ENCODE measurements at regions not wholly inside any gene's neighbourhood (a gene's known extent, or its start where the extent isn't known, plus 50 kb on each side); places are given as distances from the start of the nearest gene placed in this dataset.

DNA sequence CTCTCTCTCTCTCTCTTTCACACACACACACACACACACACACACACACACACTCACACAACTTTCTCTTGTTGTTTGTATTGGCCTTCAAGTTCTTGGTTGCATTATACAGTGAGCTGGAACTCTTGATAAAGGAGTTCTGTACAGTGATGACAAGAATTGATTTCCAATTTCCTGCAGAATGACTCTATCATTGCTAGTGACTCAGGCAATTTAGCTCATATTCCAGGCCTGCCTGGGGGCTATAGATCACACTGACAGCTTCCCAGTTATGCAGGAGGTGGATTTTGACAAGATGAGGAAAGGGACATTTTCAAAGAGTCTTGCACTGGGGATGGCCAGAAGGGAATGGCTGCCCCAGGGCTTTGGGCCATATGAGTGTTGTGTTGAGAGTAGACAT lies 508.8 kb downstream of the TYW1 start:
- Histone ChIP-seq H3K27me3 (ENCODE audit: insufficient read depth) (no peaks in the 10 kb centered on the region), H4K20me1 (replicated peaks; ENCODE audit: insufficient read depth) (no peaks in the 10 kb centered on the region), H2AFZ (no peak overlapping the region), H3K27ac (ENCODE audit: low read depth) (no peak overlapping the region), H3K79me2 (replicated peaks; ENCODE audit: insufficient read depth) (no peaks in the 10 kb centered on the region), H3K36me3 (ENCODE audit: insufficient read depth) (peaks cover 5% of the 10 kb centered on the region; the same call in 1 of the 2 replicates), H3K4me2 (no peak overlapping the region), H3F3A (replicated peaks; ENCODE audit: low read depth) (no peaks in the 10 kb centered on the region), H3K4me3 (no peak overlapping the region), H3K9me2 (ENCODE audit: insufficient read depth) (0 out of 2 replicates have a peak, but pooled peaks cover 3% of the 10 kb centered on the region), H3K4me1 (ENCODE audit: insufficient read depth) (no peaks in the 10 kb centered on the region)
- H3K9me3 Mint-ChIP-seq = peaks cover 97% of the 10 kb centered on the region
- DNase-seq (ENCODE audit: low spot score) (no peak), ATAC-seq (no peak)
- peaks cover 41% of the 10 kb centered on the region for H3K36me3 Mint-ChIP-seq (ENCODE audit: low read depth)
- H3K4me3 Mint-ChIP-seq = no peak overlapping the region
- H3K27ac Mint-ChIP-seq = no peak overlapping the region
- peaks cover 4% of the 10 kb centered on the region for H3K27me3 Mint-ChIP-seq (ENCODE audit: insufficient read depth, low read depth, poor library complexity)
- TF ChIP-seq, protein P1, sequence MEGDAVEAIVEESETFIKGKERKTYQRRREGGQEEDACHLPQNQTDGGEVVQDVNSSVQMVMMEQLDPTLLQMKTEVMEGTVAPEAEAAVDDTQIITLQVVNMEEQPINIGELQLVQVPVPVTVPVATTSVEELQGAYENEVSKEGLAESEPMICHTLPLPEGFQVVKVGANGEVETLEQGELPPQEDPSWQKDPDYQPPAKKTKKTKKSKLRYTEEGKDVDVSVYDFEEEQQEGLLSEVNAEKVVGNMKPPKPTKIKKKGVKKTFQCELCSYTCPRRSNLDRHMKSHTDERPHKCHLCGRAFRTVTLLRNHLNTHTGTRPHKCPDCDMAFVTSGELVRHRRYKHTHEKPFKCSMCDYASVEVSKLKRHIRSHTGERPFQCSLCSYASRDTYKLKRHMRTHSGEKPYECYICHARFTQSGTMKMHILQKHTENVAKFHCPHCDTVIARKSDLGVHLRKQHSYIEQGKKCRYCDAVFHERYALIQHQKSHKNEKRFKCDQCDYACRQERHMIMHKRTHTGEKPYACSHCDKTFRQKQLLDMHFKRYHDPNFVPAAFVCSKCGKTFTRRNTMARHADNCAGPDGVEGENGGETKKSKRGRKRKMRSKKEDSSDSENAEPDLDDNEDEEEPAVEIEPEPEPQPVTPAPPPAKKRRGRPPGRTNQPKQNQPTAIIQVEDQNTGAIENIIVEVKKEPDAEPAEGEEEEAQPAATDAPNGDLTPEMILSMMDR (conservative IDR thresholded peaks at IDR 0.05; ENCODE audit: low read depth in 2 of 2) = no peak
- TF ChIP-seq EZH2 (IDR thresholded peaks at IDR 0.05; ENCODE audit: low read depth, unreplicated experiment) (no peak), POLR2AphosphoS5 (IDR thresholded peaks at IDR 0.05; ENCODE audit: low read depth) (no peak), NANOG (IDR thresholded peaks at IDR 0.05; ENCODE audit: borderline replicate concordance) (no peak), EZH2phosphoT487 (IDR thresholded peaks at IDR 0.05; ENCODE audit: unreplicated experiment) (no peak), ZNF114 (CRISPR knock-in tag; IDR thresholded peaks at IDR 0.05) (no peak), CREB1 (CRISPR knock-in tag; IDR thresholded peaks at IDR 0.05; ENCODE audit: low read depth) (no peak), JUNB (IDR thresholded peaks at IDR 0.05; ENCODE audit: unreplicated experiment) (no peak)
- TF ChIP-seq, protein P2, sequence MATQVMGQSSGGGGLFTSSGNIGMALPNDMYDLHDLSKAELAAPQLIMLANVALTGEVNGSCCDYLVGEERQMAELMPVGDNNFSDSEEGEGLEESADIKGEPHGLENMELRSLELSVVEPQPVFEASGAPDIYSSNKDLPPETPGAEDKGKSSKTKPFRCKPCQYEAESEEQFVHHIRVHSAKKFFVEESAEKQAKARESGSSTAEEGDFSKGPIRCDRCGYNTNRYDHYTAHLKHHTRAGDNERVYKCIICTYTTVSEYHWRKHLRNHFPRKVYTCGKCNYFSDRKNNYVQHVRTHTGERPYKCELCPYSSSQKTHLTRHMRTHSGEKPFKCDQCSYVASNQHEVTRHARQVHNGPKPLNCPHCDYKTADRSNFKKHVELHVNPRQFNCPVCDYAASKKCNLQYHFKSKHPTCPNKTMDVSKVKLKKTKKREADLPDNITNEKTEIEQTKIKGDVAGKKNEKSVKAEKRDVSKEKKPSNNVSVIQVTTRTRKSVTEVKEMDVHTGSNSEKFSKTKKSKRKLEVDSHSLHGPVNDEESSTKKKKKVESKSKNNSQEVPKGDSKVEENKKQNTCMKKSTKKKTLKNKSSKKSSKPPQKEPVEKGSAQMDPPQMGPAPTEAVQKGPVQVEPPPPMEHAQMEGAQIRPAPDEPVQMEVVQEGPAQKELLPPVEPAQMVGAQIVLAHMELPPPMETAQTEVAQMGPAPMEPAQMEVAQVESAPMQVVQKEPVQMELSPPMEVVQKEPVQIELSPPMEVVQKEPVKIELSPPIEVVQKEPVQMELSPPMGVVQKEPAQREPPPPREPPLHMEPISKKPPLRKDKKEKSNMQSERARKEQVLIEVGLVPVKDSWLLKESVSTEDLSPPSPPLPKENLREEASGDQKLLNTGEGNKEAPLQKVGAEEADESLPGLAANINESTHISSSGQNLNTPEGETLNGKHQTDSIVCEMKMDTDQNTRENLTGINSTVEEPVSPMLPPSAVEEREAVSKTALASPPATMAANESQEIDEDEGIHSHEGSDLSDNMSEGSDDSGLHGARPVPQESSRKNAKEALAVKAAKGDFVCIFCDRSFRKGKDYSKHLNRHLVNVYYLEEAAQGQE (IDR thresholded peaks at IDR 0.05; ENCODE audit: unreplicated experiment) = no peak
- TF ChIP-seq, protein P3, sequence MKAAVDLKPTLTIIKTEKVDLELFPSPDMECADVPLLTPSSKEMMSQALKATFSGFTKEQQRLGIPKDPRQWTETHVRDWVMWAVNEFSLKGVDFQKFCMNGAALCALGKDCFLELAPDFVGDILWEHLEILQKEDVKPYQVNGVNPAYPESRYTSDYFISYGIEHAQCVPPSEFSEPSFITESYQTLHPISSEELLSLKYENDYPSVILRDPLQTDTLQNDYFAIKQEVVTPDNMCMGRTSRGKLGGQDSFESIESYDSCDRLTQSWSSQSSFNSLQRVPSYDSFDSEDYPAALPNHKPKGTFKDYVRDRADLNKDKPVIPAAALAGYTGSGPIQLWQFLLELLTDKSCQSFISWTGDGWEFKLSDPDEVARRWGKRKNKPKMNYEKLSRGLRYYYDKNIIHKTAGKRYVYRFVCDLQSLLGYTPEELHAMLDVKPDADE (IDR thresholded peaks at IDR 0.05) = no peak
- H3K4me1 Mint-ChIP-seq = no peaks in the 10 kb centered on the region

DNA sequence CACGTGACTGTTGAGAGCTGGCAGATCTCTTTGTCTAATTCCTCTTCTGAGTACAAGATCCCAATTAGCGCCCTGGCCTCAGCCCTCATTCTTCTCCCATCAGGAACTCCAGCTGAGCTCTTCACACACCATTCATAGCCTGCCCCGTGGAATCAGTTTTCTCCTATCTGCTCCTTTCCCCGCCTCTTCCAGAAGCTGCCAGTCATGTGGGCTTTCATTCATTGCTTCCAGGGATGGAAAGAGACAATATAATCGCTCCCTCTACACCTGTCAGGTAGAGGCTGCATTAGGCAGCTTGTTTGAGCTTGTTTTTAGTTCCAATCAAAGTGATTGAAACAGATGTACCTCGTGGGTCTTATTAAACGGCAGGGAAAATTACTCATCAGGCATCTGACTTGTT lies 515.8 kb downstream of the TYW1 start:
- no peaks in the 10 kb centered on the region for H3K4me1 Mint-ChIP-seq
- H3K4me3 Mint-ChIP-seq = no peak overlapping the region
- Histone ChIP-seq H3K4me2 (no peak overlapping the region), H3F3A (replicated peaks; ENCODE audit: low read depth) (no peaks in the 10 kb centered on the region), H4K20me1 (replicated peaks; ENCODE audit: insufficient read depth) (no peaks in the 10 kb centered on the region), H3K4me3 (no peak overlapping the region), H2AFZ (no peak overlapping the region), H3K36me3 (ENCODE audit: insufficient read depth) (no peaks in the 10 kb centered on the region), H3K79me2 (replicated peaks; ENCODE audit: insufficient read depth) (no peaks in the 10 kb centered on the region), H3K9me2 (ENCODE audit: insufficient read depth) (no peaks in the 10 kb centered on the region), H3K27ac (ENCODE audit: low read depth) (no peak overlapping the region), H3K4me1 (ENCODE audit: insufficient read depth) (no peaks in the 10 kb centered on the region), H3K27me3 (ENCODE audit: insufficient read depth) (no peaks in the 10 kb centered on the region)
- H3K27me3 Mint-ChIP-seq (ENCODE audit: insufficient read depth, low read depth, poor library complexity) = peaks cover 7% of the 10 kb centered on the region
- H3K9me3 Mint-ChIP-seq = peaks cover 95% of the 10 kb centered on the region
- peaks cover 43% of the 10 kb centered on the region for H3K36me3 Mint-ChIP-seq (ENCODE audit: low read depth)
- DNase-seq (ENCODE audit: low spot score) (no peak), ATAC-seq (no peak)
- no peak overlapping the region for H3K27ac Mint-ChIP-seq
- TF ChIP-seq, protein P2 (IDR thresholded peaks at IDR 0.05; ENCODE audit: unreplicated experiment) = no peak
